ENCODE measurements at regions not wholly inside any gene's neighbourhood (a gene's known extent, or its start where the extent isn't known, plus 50 kb on each side); places are given as distances from the start of the nearest gene placed in this dataset.
"Not testable (repeated sequence)": the region's sequence is repeated elsewhere in the genome, so short reads cannot be mapped to it uniquely, and the experiment has no call there.

GRCh38 chr2:2586931-2587330, 255.9 kb upstream of the MYT1L start:
- Histone ChIP-seq H3K27me3 (no peaks in the 10 kb centered on the region), H3K36me3 (no peaks in the 10 kb centered on the region), H3K4me1 (ENCODE audit: insufficient read depth) (no peaks in the 10 kb centered on the region), H3K27ac (no peak overlapping the region), H3K4me3 (no peak overlapping the region), H3K9me3 (no peaks in the 10 kb centered on the region)
- TF ChIP-seq CTCF (IDR thresholded peaks at IDR 0.05) (no peak), POLR2A (IDR thresholded peaks at IDR 0.05) (no peak), EP300 (IDR thresholded peaks at IDR 0.05) (no peak)
- intact Hi-C loops (cut with DNase I): loop anchor here in 1 of 4 donors (2.0 kb wide), 1 partner anchor 22 kb away; no protein-coding TSS in a partner anchor
- DNase-seq: no peak
- 75 to 85% (median 81%) methylated on average over 9 of the region's 9 CpGs for WGBS, 3 donors

GRCh38 chr2:2586068-2586776, 255.1 kb upstream of the MYT1L start:
- Histone ChIP-seq H3K9me3 (no peaks in the 10 kb centered on the region), H3K36me3 (no peaks in the 10 kb centered on the region), H3K4me3 (no peak overlapping the region), H3K27me3 (no peaks in the 10 kb centered on the region), H3K4me1 (ENCODE audit: insufficient read depth) (no peaks in the 10 kb centered on the region), H3K27ac (no peak overlapping the region)
- DNase-seq: no peak
- intact Hi-C loops (cut with DNase I): loop anchor here in 1 of 4 donors (2.0 kb wide), 1 partner anchor 21 kb away; no protein-coding TSS in a partner anchor
- 75 to 82% (median 77%) methylated on average over 18 of the region's 18 CpGs for WGBS, 3 donors
- TF ChIP-seq CTCF (IDR thresholded peaks at IDR 0.05) (no peak), EP300 (IDR thresholded peaks at IDR 0.05) (no peak), POLR2A (IDR thresholded peaks at IDR 0.05) (no peak)

DNA sequence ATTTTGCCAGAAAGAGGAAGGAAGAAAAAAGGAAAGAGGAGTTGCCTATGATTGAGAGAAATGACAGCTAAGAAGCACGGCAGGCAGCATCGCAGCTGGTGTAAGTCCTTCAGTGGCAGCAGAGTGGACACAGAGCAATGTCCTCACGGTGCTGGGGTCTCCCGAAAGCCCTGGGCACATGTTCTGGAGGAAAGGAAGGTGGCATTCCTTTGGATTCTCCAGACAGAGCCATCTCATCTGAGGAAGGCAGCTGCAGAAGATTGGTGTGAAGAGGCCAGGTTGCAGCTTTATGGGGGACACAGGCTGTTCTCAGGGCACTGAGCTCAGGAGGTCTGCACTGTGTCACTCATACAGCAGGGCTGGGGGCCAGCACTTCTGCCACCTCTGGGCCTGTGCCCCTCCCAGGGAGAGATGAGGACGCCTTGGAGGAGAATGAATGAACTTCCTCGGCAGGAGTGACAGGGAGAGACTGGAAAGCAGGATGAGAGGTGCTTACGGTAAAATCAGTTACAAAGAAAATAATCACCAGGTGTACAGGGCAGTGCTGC, 252.0 kb upstream of the MYT1L start:
- WGBS, 3 donors: 53 to 65% (median 57%) methylated on average over 7 of the region's 7 CpGs
- H3K36me3 ChIP-seq: no peaks in the 10 kb centered on the region
- H3K4me3 ChIP-seq: no peak overlapping the region
- H3K27ac ChIP-seq: no peak overlapping the region
- no peak for DNase-seq
- no peaks in the 10 kb centered on the region for H3K4me1 ChIP-seq (ENCODE audit: insufficient read depth)
- TF ChIP-seq CTCF (IDR thresholded peaks at IDR 0.05) (no peak), EP300 (IDR thresholded peaks at IDR 0.05) (no peak), POLR2A (IDR thresholded peaks at IDR 0.05) (no peak)
- intact Hi-C loops (cut with DNase I): no loop called here
- H3K27me3 ChIP-seq: no peaks in the 10 kb centered on the region
- H3K9me3 ChIP-seq: no peaks in the 10 kb centered on the region

GRCh38 chr2:2581331-2582159, 250.5 kb upstream of the MYT1L start:
- no peaks in the 10 kb centered on the region for H3K9me3 ChIP-seq
- no peak for DNase-seq
- intact Hi-C loops (cut with DNase I): no loop called here
- H3K36me3 ChIP-seq: no peaks in the 10 kb centered on the region
- H3K27ac ChIP-seq: no peak overlapping the region
- H3K4me3 ChIP-seq: no peak overlapping the region
- no peak for TF ChIP-seq CTCF (IDR thresholded peaks at IDR 0.05)
- no peak for TF ChIP-seq EP300 (IDR thresholded peaks at IDR 0.05)
- TF ChIP-seq POLR2A (IDR thresholded peaks at IDR 0.05): no peak
- H3K4me1 ChIP-seq (ENCODE audit: insufficient read depth): no peaks in the 10 kb centered on the region
- 73 to 78% (median 75%) methylated on average over 28 of the region's 28 CpGs for WGBS, 3 donors
- H3K27me3 ChIP-seq: no peaks in the 10 kb centered on the region

GRCh38 chr2:2580841-2581240, 249.8 kb upstream of the MYT1L start:
- H3K36me3 ChIP-seq; H3K4me1 ChIP-seq (ENCODE audit: insufficient read depth); H3K27me3 ChIP-seq; H3K27ac ChIP-seq; DNase-seq; H3K9me3 ChIP-seq; H3K4me3 ChIP-seq; intact Hi-C loops (cut with DNase I): not testable (repeated sequence)
- WGBS, 3 donors: 86 to 90% (median 89%) methylated on average over 19 of the region's 19 CpGs
